Left ventricle myocardium inferior (tissue), 1 donor: ENCODE measurements at regions not wholly inside any gene's neighbourhood (a gene's known extent, or its start where the extent isn't known, plus 50 kb on each side); places are given as distances from the start of the nearest gene placed in this dataset.

Source experiments
- DNase-seq: peaks from one replicate; pipeline ENCODE4 v3.0.0-alpha.2; 2020
- H3K27ac ChIP-seq: fragments of 200-600 bp; replicated peaks from 2 replicates; pipeline ENCODE4 v1.8.0; 2021
- H3K27me3 ChIP-seq: fragments of 200-600 bp; 2 replicates; pipeline ENCODE4 v1.8.0; 2021; ENCODE audit warnings: low read depth
- H3K36me3 ChIP-seq: fragments of 200-600 bp; 2 replicates; pipeline ENCODE4 v1.8.0; 2021
- H3K4me1 ChIP-seq: fragments of 200-600 bp; 2 replicates; pipeline ENCODE4 v1.8.0; 2021
- H3K4me3 ChIP-seq: fragments of 200-600 bp; 2 replicates; pipeline ENCODE4 v1.8.0; 2021; ENCODE audit warnings: mild to moderate bottlenecking, moderate library complexity
- H3K9me3 ChIP-seq: fragments of 200-600 bp; replicated peaks from 2 replicates; pipeline ENCODE4 v1.8.0; 2021
- CTCF ChIP-seq: fragments of 200-600 bp; IDR thresholded peaks from 2 replicates; pipeline ENCODE4 v1.8.0; 2021; ENCODE audit warnings: antibody characterized with exemption, mild to moderate bottlenecking, borderline replicate concordance
- intact Hi-C: fragments of 100-400 bp; cut with micrococcal nuclease; formaldehyde crosslinking; loops from one replicate; pipeline ENCODE4 v1.11.0; 2022
- donor health status: DM: no; HTN: yes; CAD: no; lungs with severe emphysema.

- H3K27ac ChIP-seq: no peak overlapping the region
- H3K4me1 ChIP-seq: no peaks in the 10 kb centered on the region
- no peak for DNase-seq
- H3K27me3 ChIP-seq: no peaks in the 10 kb centered on the region
- intact Hi-C loops: no loop called here
- TF ChIP-seq CTCF: no peak
- H3K9me3 ChIP-seq: peaks cover 5% of the 10 kb centered on the region
- H3K36me3 ChIP-seq: no peaks in the 10 kb centered on the region
- no peak overlapping the region for H3K4me3 ChIP-seq
Measured at GRCh38 chr2:78677774-78678173, 347.7 kb upstream of the REG3G start.

- intact Hi-C loops: no loop called here
- no peak for TF ChIP-seq CTCF
- Histone ChIP-seq H3K36me3 (no peaks in the 10 kb centered on the region), H3K27ac (no peak overlapping the region), H3K27me3 (no peaks in the 10 kb centered on the region), H3K9me3 (peaks cover 22% of the 10 kb centered on the region), H3K4me3 (no peak overlapping the region), H3K4me1 (no peaks in the 10 kb centered on the region)
- DNase-seq: no peak
Measured at GRCh38 chr2:78681386-78681785, 344.1 kb upstream of the REG3G start.

DNA sequence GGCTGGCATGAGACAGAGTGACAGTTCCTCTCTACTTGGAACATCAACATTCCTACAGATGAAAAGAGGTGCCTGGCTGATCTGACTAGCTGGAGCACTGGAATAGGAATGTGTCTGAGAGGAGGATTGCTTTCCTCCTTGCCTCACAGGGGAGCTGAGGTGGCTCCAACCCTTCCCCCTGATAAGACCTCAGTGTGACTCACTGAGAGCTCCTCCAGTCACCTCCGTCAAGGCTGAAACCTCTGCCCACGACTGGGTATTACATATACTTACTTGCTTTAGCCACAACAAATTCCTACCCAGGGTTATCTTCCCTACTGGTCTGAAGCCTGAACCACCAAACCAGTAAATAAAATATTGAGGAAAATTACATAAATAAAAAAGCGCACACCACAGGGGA is 342.7 kb upstream of the REG3G start:
- Histone ChIP-seq H3K4me3 (no peak overlapping the region), H3K9me3 (peaks cover 22% of the 10 kb centered on the region), H3K27me3 (no peaks in the 10 kb centered on the region), H3K4me1 (no peaks in the 10 kb centered on the region), H3K36me3 (no peaks in the 10 kb centered on the region), H3K27ac (no peak overlapping the region)
- no peak for DNase-seq
- intact Hi-C loops: no loop called here
- no peak for TF ChIP-seq CTCF

- intact Hi-C loops: no loop called here
- DNase-seq: no peak
- Histone ChIP-seq H3K9me3 (peaks cover 38% of the 10 kb centered on the region), H3K4me3 (no peak overlapping the region), H3K36me3 (no peaks in the 10 kb centered on the region), H3K27me3 (no peaks in the 10 kb centered on the region), H3K27ac (no peak overlapping the region), H3K4me1 (no peaks in the 10 kb centered on the region)
- no peak for TF ChIP-seq CTCF
Measured at GRCh38 chr2:78686625-78687153, 338.8 kb upstream of the REG3G start.

DNA sequence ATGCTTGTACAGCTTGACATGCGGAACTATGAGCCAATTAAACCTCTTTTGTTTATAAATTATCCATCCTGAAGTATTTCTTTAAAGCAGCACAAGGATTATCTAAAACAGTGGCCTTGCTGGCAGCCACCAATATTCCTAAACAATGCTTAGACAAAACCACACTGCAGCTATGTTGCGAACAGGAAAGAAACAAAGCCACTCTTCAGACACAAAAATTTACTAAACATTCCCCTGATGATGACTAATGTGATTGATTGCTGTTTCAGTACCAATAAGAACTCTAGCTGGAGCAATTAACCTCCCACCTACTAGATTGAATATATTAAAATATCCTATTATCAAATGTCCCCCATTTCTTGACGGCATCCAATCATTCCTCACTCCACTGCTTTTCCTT is 325.8 kb upstream of the REG3G start:
- no peaks in the 10 kb centered on the region for H3K4me1 ChIP-seq
- no peaks in the 10 kb centered on the region for H3K27me3 ChIP-seq
- intact Hi-C loops: no loop called here
- no peak overlapping the region for H3K4me3 ChIP-seq
- TF ChIP-seq CTCF: no peak
- H3K27ac ChIP-seq: no peak overlapping the region
- peaks cover 13% of the 10 kb centered on the region for H3K9me3 ChIP-seq
- H3K36me3 ChIP-seq: no peaks in the 10 kb centered on the region
- no peak for DNase-seq

GRCh38 chr2:78701546-78701945 is 324.0 kb upstream of the REG3G start:
- H3K36me3 ChIP-seq: no peaks in the 10 kb centered on the region
- no peaks in the 10 kb centered on the region for H3K27me3 ChIP-seq
- TF ChIP-seq CTCF: no peak
- no peak overlapping the region for H3K4me3 ChIP-seq
- intact Hi-C loops: no loop called here
- no peak overlapping the region for H3K27ac ChIP-seq
- H3K9me3 ChIP-seq: peaks cover 11% of the 10 kb centered on the region
- H3K4me1 ChIP-seq: no peaks in the 10 kb centered on the region
- no peak for DNase-seq
